ENCODE measurements at regions not wholly inside any gene's neighbourhood (a gene's known extent, or its start where the extent isn't known, plus 50 kb on each side); places are given as distances from the start of the nearest gene placed in this dataset.

GRCh38 chr4:178941975-178942374, 1499.7 kb upstream of the AGA start:
- no peaks in the 10 kb centered on the region for H3K27me3 ChIP-seq (ENCODE audit: control insufficient read depth in 3 of 3, insufficient read depth in 3 of 3, low read length in 3 of 3)
- no peak overlapping the region for H3K27ac ChIP-seq (ENCODE audit: low read depth, low read length)
- no peaks in the 10 kb centered on the region for H3K9me3 ChIP-seq (ENCODE audit: control insufficient read depth in 3 of 3, low read length in 3 of 3)
- H3K4me3 ChIP-seq (ENCODE audit: low read length in 3 of 3): no peak overlapping the region
- no peak overlapping the region for H3K9ac ChIP-seq (ENCODE audit: low read depth in 1 of 3, low read length in 3 of 3)
- no peaks in the 10 kb centered on the region for H3K4me1 ChIP-seq (ENCODE audit: control insufficient read depth in 3 of 3, insufficient read depth in 3 of 3, low read length in 3 of 3)
- H3K36me3 ChIP-seq (ENCODE audit: control insufficient read depth in 3 of 3, insufficient read depth in 3 of 3, low read length in 3 of 3): no peaks in the 10 kb centered on the region

GRCh38 chr4:178953447-178954120, 1511.3 kb upstream of the AGA start:
- no peaks in the 10 kb centered on the region for H3K9me3 ChIP-seq (ENCODE audit: control insufficient read depth in 3 of 3, low read length in 3 of 3)
- H3K4me1 ChIP-seq (ENCODE audit: control insufficient read depth in 3 of 3, insufficient read depth in 3 of 3, low read length in 3 of 3): no peaks in the 10 kb centered on the region
- H3K27me3 ChIP-seq (ENCODE audit: control insufficient read depth in 3 of 3, insufficient read depth in 3 of 3, low read length in 3 of 3): no peaks in the 10 kb centered on the region
- H3K36me3 ChIP-seq (ENCODE audit: control insufficient read depth in 3 of 3, insufficient read depth in 3 of 3, low read length in 3 of 3): no peaks in the 10 kb centered on the region
- H3K9ac ChIP-seq (ENCODE audit: low read depth in 1 of 3, low read length in 3 of 3): no peak overlapping the region
- H3K27ac ChIP-seq (ENCODE audit: low read depth, low read length): no peak overlapping the region
- H3K4me3 ChIP-seq (ENCODE audit: low read length in 3 of 3): no peak overlapping the region

- no peak overlapping the region for H3K4me3 ChIP-seq (ENCODE audit: low read length in 3 of 3)
- H3K4me1 ChIP-seq (ENCODE audit: control insufficient read depth in 3 of 3, insufficient read depth in 3 of 3, low read length in 3 of 3): no peaks in the 10 kb centered on the region
- H3K9me3 ChIP-seq (ENCODE audit: control insufficient read depth in 3 of 3, low read length in 3 of 3): no peaks in the 10 kb centered on the region
- H3K36me3 ChIP-seq (ENCODE audit: control insufficient read depth in 3 of 3, insufficient read depth in 3 of 3, low read length in 3 of 3): no peaks in the 10 kb centered on the region
- H3K27ac ChIP-seq (ENCODE audit: low read depth, low read length): no peak overlapping the region
- H3K9ac ChIP-seq (ENCODE audit: low read depth in 1 of 3, low read length in 3 of 3): no peak overlapping the region
- no peaks in the 10 kb centered on the region for H3K27me3 ChIP-seq (ENCODE audit: control insufficient read depth in 3 of 3, insufficient read depth in 3 of 3, low read length in 3 of 3)
Observed at GRCh38 chr4:178955614-178956013, 1513.4 kb upstream of the AGA start.

GRCh38 chr4:178958725-178959440, 1516.6 kb upstream of the AGA start:
- no peaks in the 10 kb centered on the region for H3K9me3 ChIP-seq (ENCODE audit: control insufficient read depth in 3 of 3, low read length in 3 of 3)
- no peak overlapping the region for H3K9ac ChIP-seq (ENCODE audit: low read depth in 1 of 3, low read length in 3 of 3)
- H3K4me1 ChIP-seq (ENCODE audit: control insufficient read depth in 3 of 3, insufficient read depth in 3 of 3, low read length in 3 of 3): no peaks in the 10 kb centered on the region
- H3K27ac ChIP-seq (ENCODE audit: low read depth, low read length): no peak overlapping the region
- H3K27me3 ChIP-seq (ENCODE audit: control insufficient read depth in 3 of 3, insufficient read depth in 3 of 3, low read length in 3 of 3): no peaks in the 10 kb centered on the region
- H3K36me3 ChIP-seq (ENCODE audit: control insufficient read depth in 3 of 3, insufficient read depth in 3 of 3, low read length in 3 of 3): no peaks in the 10 kb centered on the region
- H3K4me3 ChIP-seq (ENCODE audit: low read length in 3 of 3): no peak overlapping the region

- no peaks in the 10 kb centered on the region for H3K27me3 ChIP-seq (ENCODE audit: control insufficient read depth in 3 of 3, insufficient read depth in 3 of 3, low read length in 3 of 3)
- no peak overlapping the region for H3K27ac ChIP-seq (ENCODE audit: low read depth, low read length)
- H3K4me1 ChIP-seq (ENCODE audit: control insufficient read depth in 3 of 3, insufficient read depth in 3 of 3, low read length in 3 of 3): no peaks in the 10 kb centered on the region
- H3K9me3 ChIP-seq (ENCODE audit: control insufficient read depth in 3 of 3, low read length in 3 of 3): no peaks in the 10 kb centered on the region
- no peak overlapping the region for H3K4me3 ChIP-seq (ENCODE audit: low read length in 3 of 3)
- no peak overlapping the region for H3K9ac ChIP-seq (ENCODE audit: low read depth in 1 of 3, low read length in 3 of 3)
- H3K36me3 ChIP-seq (ENCODE audit: control insufficient read depth in 3 of 3, insufficient read depth in 3 of 3, low read length in 3 of 3): no peaks in the 10 kb centered on the region
Observed at GRCh38 chr4:178963446-178964045, 1521.3 kb upstream of the AGA start.

GRCh38 chr4:178966644-178967043, 1524.4 kb upstream of the AGA start:
- H3K9ac ChIP-seq (ENCODE audit: low read depth in 1 of 3, low read length in 3 of 3): no peak overlapping the region
- H3K27ac ChIP-seq (ENCODE audit: low read depth, low read length): no peak overlapping the region
- H3K36me3 ChIP-seq (ENCODE audit: control insufficient read depth in 3 of 3, insufficient read depth in 3 of 3, low read length in 3 of 3): no peaks in the 10 kb centered on the region
- H3K4me1 ChIP-seq (ENCODE audit: control insufficient read depth in 3 of 3, insufficient read depth in 3 of 3, low read length in 3 of 3): no peaks in the 10 kb centered on the region
- no peaks in the 10 kb centered on the region for H3K27me3 ChIP-seq (ENCODE audit: control insufficient read depth in 3 of 3, insufficient read depth in 3 of 3, low read length in 3 of 3)
- no peaks in the 10 kb centered on the region for H3K9me3 ChIP-seq (ENCODE audit: control insufficient read depth in 3 of 3, low read length in 3 of 3)
- H3K4me3 ChIP-seq (ENCODE audit: low read length in 3 of 3): no peak overlapping the region

- Histone ChIP-seq H3K9ac (ENCODE audit: low read depth in 1 of 3, low read length in 3 of 3) (no peak overlapping the region), H3K27ac (ENCODE audit: low read depth, low read length) (no peak overlapping the region), H3K27me3 (ENCODE audit: control insufficient read depth in 3 of 3, insufficient read depth in 3 of 3, low read length in 3 of 3) (no peaks in the 10 kb centered on the region), H3K4me3 (ENCODE audit: low read length in 3 of 3) (no peak overlapping the region), H3K9me3 (ENCODE audit: control insufficient read depth in 3 of 3, low read length in 3 of 3) (no peaks in the 10 kb centered on the region), H3K36me3 (ENCODE audit: control insufficient read depth in 3 of 3, insufficient read depth in 3 of 3, low read length in 3 of 3) (no peaks in the 10 kb centered on the region), H3K4me1 (ENCODE audit: control insufficient read depth in 3 of 3, insufficient read depth in 3 of 3, low read length in 3 of 3) (no peaks in the 10 kb centered on the region)
Observed at GRCh38 chr4:178970433-178971140, 1528.3 kb upstream of the AGA start.

GRCh38 chr4:178976861-178977260, 1534.6 kb upstream of the AGA start:
- Histone ChIP-seq H3K36me3 (ENCODE audit: control insufficient read depth in 3 of 3, insufficient read depth in 3 of 3, low read length in 3 of 3) (no peaks in the 10 kb centered on the region), H3K27me3 (ENCODE audit: control insufficient read depth in 3 of 3, insufficient read depth in 3 of 3, low read length in 3 of 3) (no peaks in the 10 kb centered on the region), H3K9ac (ENCODE audit: low read depth in 1 of 3, low read length in 3 of 3) (no peak overlapping the region), H3K4me3 (ENCODE audit: low read length in 3 of 3) (no peak overlapping the region), H3K4me1 (ENCODE audit: control insufficient read depth in 3 of 3, insufficient read depth in 3 of 3, low read length in 3 of 3) (no peaks in the 10 kb centered on the region), H3K27ac (ENCODE audit: low read depth, low read length) (no peak overlapping the region), H3K9me3 (ENCODE audit: control insufficient read depth in 3 of 3, low read length in 3 of 3) (no peaks in the 10 kb centered on the region)

- Histone ChIP-seq H3K4me1 (ENCODE audit: control insufficient read depth in 3 of 3, insufficient read depth in 3 of 3, low read length in 3 of 3) (no peaks in the 10 kb centered on the region), H3K27ac (ENCODE audit: low read depth, low read length) (no peak overlapping the region), H3K4me3 (ENCODE audit: low read length in 3 of 3) (no peak overlapping the region), H3K27me3 (ENCODE audit: control insufficient read depth in 3 of 3, insufficient read depth in 3 of 3, low read length in 3 of 3) (no peaks in the 10 kb centered on the region), H3K9me3 (ENCODE audit: control insufficient read depth in 3 of 3, low read length in 3 of 3) (no peaks in the 10 kb centered on the region), H3K36me3 (ENCODE audit: control insufficient read depth in 3 of 3, insufficient read depth in 3 of 3, low read length in 3 of 3) (no peaks in the 10 kb centered on the region), H3K9ac (ENCODE audit: low read depth in 1 of 3, low read length in 3 of 3) (no peak overlapping the region)
Observed at GRCh38 chr4:178993306-178993705, 1551.1 kb upstream of the AGA start.

GRCh38 chr4:179001918-179002317, 1559.7 kb upstream of the AGA start:
- H3K27ac ChIP-seq (ENCODE audit: low read depth, low read length): no peak overlapping the region
- no peaks in the 10 kb centered on the region for H3K4me1 ChIP-seq (ENCODE audit: control insufficient read depth in 3 of 3, insufficient read depth in 3 of 3, low read length in 3 of 3)
- H3K9me3 ChIP-seq (ENCODE audit: control insufficient read depth in 3 of 3, low read length in 3 of 3): no peaks in the 10 kb centered on the region
- H3K9ac ChIP-seq (ENCODE audit: low read depth in 1 of 3, low read length in 3 of 3): no peak overlapping the region
- no peaks in the 10 kb centered on the region for H3K27me3 ChIP-seq (ENCODE audit: control insufficient read depth in 3 of 3, insufficient read depth in 3 of 3, low read length in 3 of 3)
- no peak overlapping the region for H3K4me3 ChIP-seq (ENCODE audit: low read length in 3 of 3)
- no peaks in the 10 kb centered on the region for H3K36me3 ChIP-seq (ENCODE audit: control insufficient read depth in 3 of 3, insufficient read depth in 3 of 3, low read length in 3 of 3)

All from skeletal muscle tissue (tissue), 3 donors.